Kidney (tissue), 13 donors: ENCODE measurements at regions not wholly inside any gene's neighbourhood (a gene's known extent, or its start where the extent isn't known, plus 50 kb on each side); places are given as distances from the start of the nearest gene placed in this dataset.

Source experiments
- DNase-seq, 5 donors: peaks; one replicate each; pipeline ENCODE4 v3.0.0-alpha.2; 2013 to 2020
- FAIRE-seq: peaks from 2 replicates; lab custom pipeline; 2012; peaks lifted over from hg19 to GRCh38; lab: Jason Lieb, UNC
- H3K27ac ChIP-seq, 2 donors: one replicate each; pipeline ENCODE4 v1.7.0; 2013; ENCODE audit warnings: low read depth in 2 of 2, low read length in 2 of 2, inconsistent platforms in 1 of 2
- H3K27me3 ChIP-seq: one replicate; pipeline ENCODE4 v1.7.1; 2013; ENCODE audit warnings: low read length, inconsistent platforms; ENCODE audit not compliant: control insufficient read depth, insufficient read depth
- H3K36me3 ChIP-seq, 3 donors: one replicate each; pipeline versions ENCODE4 v1.7.0 to v1.7.1; 2013; ENCODE audit warnings: low read length in 3 of 3, control low read depth in 1 of 3, inconsistent platforms in 1 of 3; ENCODE audit not compliant: insufficient read depth in 3 of 3, control insufficient read depth in 2 of 3
- H3K4me1 ChIP-seq, 3 donors: one replicate each; pipeline versions ENCODE4 v1.7.0 to v1.7.1; 2013; ENCODE audit warnings: low read length in 3 of 3, inconsistent platforms in 1 of 3, low read depth in 1 of 3; ENCODE audit not compliant: control insufficient read depth in 2 of 3, insufficient read depth in 2 of 3
- H3K4me3 ChIP-seq, 3 donors: one replicate each; pipeline versions ENCODE4 v1.7.0 to v1.8.1; 2013; ENCODE audit warnings: low read length in 3 of 3, control low read depth in 1 of 3, inconsistent platforms in 1 of 3
- H3K9ac ChIP-seq, 3 donors: one replicate each; pipeline versions ENCODE4 v1.7.0 to v1.7.1; 2013; ENCODE audit warnings: low read length in 3 of 3, control low read depth in 1 of 3, inconsistent platforms in 1 of 3
- H3K9me3 ChIP-seq, 3 donors: one replicate each; pipeline versions ENCODE4 v1.7.0 to v1.7.1; 2013; ENCODE audit warnings: low read length in 3 of 3, control low read depth in 1 of 3, inconsistent platforms in 1 of 3; ENCODE audit not compliant: control insufficient read depth in 2 of 3, insufficient read depth in 1 of 3
- intact Hi-C: fragments of 100-400 bp; cut with DNase I; formaldehyde crosslinking; loops from one replicate; pipeline ENCODE4 v1.11.1; 2022
- TF ChIP-seq, protein P1 (sequence below): IDR thresholded peaks from 3 replicates; pipeline ENCODE4 v1.5.1; 2012; ENCODE audit warnings: mild to moderate bottlenecking, moderate library complexity, borderline replicate concordance; ENCODE audit not compliant: insufficient read depth; ENCODE audit errors: extremely low read depth
- donor health status: control.
- donor health status: control.
- donor health status: control.
- donor health status: control.
- donor health status: control.
- donor health status: DM: yes; HTN: yes; CAD: no.
- donor health status: Normal renal cell carcinoma (clear cell type).

- Histone ChIP-seq H3K9ac (no peak overlapping the region), H3K9me3 (no peaks in the 10 kb centered on the region), H3K27me3 (no peaks in the 10 kb centered on the region), H3K4me1 (no peaks in the 10 kb centered on the region), H3K4me3 (no peak overlapping the region), H3K36me3 (no peaks in the 10 kb centered on the region), H3K27ac (no peak overlapping the region)
- TF ChIP-seq, protein P1, sequence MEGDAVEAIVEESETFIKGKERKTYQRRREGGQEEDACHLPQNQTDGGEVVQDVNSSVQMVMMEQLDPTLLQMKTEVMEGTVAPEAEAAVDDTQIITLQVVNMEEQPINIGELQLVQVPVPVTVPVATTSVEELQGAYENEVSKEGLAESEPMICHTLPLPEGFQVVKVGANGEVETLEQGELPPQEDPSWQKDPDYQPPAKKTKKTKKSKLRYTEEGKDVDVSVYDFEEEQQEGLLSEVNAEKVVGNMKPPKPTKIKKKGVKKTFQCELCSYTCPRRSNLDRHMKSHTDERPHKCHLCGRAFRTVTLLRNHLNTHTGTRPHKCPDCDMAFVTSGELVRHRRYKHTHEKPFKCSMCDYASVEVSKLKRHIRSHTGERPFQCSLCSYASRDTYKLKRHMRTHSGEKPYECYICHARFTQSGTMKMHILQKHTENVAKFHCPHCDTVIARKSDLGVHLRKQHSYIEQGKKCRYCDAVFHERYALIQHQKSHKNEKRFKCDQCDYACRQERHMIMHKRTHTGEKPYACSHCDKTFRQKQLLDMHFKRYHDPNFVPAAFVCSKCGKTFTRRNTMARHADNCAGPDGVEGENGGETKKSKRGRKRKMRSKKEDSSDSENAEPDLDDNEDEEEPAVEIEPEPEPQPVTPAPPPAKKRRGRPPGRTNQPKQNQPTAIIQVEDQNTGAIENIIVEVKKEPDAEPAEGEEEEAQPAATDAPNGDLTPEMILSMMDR, result no peak
- DNase-seq (no peak), FAIRE-seq (no peak)
- intact Hi-C loops, result no loop called here
Measured at GRCh38 chr18:47602273-47602897, 328.1 kb downstream of the SMAD2 start.

DNA sequence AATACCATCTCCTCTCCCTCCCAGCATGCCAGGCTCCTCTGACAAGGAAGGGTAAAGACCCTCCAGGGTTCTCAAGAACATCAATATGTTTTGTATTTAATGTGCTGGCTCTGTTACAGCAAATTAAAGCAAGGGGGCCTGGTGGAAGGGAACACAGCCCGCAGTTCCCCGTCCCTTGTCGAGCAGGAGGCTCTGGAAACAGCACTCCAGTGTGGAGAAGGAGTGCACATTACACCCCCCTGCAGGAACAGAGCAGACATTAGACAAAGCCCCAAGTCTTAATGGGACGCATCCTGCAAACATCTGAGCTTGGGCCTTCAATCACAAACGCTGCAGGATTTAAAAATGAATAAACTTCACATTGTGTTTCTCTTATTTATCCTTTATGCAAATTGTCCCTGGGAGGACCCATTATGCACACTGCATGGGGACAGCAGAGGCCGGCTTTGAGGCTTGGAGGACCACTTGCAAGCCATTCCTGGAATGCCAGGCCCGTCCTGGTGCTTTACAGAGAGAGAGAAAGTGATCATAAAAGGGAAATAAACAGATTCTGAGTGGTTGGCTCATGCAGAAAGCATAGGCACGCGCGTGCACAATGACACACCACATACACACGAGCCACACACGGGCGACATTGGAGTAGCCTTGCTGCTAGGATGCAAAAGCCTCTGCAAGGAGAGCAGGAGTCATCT is 328.7 kb downstream of the SMAD2 start:
- Histone ChIP-seq H3K36me3 (no peaks in the 10 kb centered on the region), H3K4me3 (no peak overlapping the region), H3K27me3 (no peaks in the 10 kb centered on the region), H3K27ac (no peak overlapping the region), H3K9me3 (no peaks in the 10 kb centered on the region), H3K4me1 (no peaks in the 10 kb centered on the region), H3K9ac (no peak overlapping the region)
- intact Hi-C loops, result no loop called here
- no peak for DNase-seq
- no peak for FAIRE-seq
- TF ChIP-seq, protein P1, result no peak

- DNase-seq (peak in 1 of 5 donors; percentile 20), FAIRE-seq (no peak)
- no peaks in the 10 kb centered on the region for H3K4me1 ChIP-seq
- peaks cover 8% of the 10 kb centered on the region for H3K27me3 ChIP-seq
- TF ChIP-seq, protein P1, result peak; percentile 26
- H3K4me3 ChIP-seq, result no peak overlapping the region
- H3K9ac ChIP-seq, result no peak overlapping the region
- no peaks in the 10 kb centered on the region for H3K36me3 ChIP-seq
- intact Hi-C loops, result no loop called here
- no peak overlapping the region for H3K27ac ChIP-seq
- peaks cover 0 to 3% (median 0%) of the 10 kb centered on the region in 3 donors for H3K9me3 ChIP-seq
Measured at GRCh38 chr18:47595831-47596501, 334.5 kb downstream of the SMAD2 start.
